B cell (primary cell): ENCODE measurements at regions not wholly inside any gene's neighbourhood (a gene's known extent, or its start where the extent isn't known, plus 50 kb on each side); places are given as distances from the start of the nearest gene placed in this dataset.

Source experiments
- CTCF ChIP-seq: fragments of 200-600 bp; IDR thresholded peaks from one replicate; pipeline ENCODE4 v1.8.0; 2022; ENCODE audit warnings: antibody characterized with exemption, mild to moderate bottlenecking
- EZH2 ChIP-seq: IDR thresholded peaks from 2 replicates; pipeline ENCODE4 v1.6.1; 2012; ENCODE audit warnings: borderline replicate concordance, low read depth, mild to moderate bottlenecking, moderate library complexity, low read length; ENCODE audit not compliant: insufficient read depth, poor library complexity, severe bottlenecking

- TF ChIP-seq CTCF = no peak
- no peak for TF ChIP-seq EZH2
Observed at GRCh38 chr3:168152149-168152548, 56.4 kb upstream of the GOLIM4 start.
